NCI-H1105 (cell line): ENCODE measurements at regions not wholly inside any gene's neighbourhood (a gene's known extent, or its start where the extent isn't known, plus 50 kb on each side); places are given as distances from the start of the nearest gene placed in this dataset.
"Not testable (repeated sequence)": the region's sequence is repeated elsewhere in the genome, so short reads cannot be mapped to it uniquely, and the experiment has no call there.

Experiments
- DNase-seq: peaks from one replicate; lab custom pipeline; 2025; lab: John Stamatoyannopoulos, UW

DNA sequence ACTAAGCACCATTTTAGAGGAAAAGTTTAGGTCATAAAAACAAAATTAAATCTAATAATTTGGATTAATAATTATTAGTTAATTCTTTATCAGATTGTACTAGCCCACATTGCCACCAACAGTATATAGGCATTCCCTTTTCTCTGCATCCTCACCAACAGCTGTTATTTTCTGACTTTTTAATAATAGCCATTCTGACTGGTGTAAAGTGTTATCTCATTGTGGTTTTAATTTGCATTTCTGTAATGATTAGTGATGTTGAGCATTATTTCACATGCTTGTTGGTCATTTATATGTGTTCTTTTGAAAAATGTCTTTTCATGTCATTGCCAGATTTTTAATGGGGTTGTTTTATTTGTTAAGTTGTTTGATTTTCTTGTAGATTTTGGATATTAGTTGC lies 319.1 kb upstream of the SYNCRIP start:
- DNase-seq = no peak

DNA sequence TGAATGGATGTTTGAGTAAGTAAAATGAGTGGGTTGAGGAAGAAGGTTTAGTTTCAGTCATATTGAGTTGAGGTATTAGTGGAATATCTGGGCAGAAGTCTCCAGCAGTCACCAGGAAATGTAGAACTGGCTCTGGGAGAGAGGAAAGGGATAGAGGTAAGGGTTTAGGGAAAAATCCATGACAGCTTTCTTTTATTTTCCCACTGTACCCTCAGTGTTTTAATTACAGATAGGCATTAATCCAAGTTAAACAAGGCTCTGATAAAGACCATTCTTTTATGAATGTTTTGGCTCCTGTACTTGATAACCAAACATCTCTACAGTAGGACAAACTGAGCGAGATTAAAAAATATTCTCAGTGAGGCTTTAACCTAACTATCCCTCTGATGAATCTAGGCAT lies 318.4 kb upstream of the SYNCRIP start:
- DNase-seq = no peak

DNA sequence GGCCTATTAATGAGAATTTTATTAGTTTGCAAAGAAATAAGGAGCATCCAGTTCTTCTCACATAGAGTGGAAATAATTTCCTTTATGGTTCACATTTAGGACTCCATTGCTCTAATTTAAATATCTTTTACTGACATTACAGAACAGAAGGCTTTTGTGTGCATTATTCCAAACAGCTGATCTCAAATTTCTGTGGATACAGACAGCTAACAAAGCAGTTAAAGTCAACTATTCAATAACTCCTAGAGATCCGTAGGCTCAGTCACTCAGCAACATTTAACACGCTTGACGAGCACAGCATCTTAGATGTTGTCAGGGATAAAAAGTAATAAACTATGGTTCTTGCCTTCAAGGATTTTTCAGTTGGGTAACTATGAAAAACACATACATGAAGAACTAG lies 305.8 kb upstream of the SYNCRIP start:
- DNase-seq = no peak

DNA sequence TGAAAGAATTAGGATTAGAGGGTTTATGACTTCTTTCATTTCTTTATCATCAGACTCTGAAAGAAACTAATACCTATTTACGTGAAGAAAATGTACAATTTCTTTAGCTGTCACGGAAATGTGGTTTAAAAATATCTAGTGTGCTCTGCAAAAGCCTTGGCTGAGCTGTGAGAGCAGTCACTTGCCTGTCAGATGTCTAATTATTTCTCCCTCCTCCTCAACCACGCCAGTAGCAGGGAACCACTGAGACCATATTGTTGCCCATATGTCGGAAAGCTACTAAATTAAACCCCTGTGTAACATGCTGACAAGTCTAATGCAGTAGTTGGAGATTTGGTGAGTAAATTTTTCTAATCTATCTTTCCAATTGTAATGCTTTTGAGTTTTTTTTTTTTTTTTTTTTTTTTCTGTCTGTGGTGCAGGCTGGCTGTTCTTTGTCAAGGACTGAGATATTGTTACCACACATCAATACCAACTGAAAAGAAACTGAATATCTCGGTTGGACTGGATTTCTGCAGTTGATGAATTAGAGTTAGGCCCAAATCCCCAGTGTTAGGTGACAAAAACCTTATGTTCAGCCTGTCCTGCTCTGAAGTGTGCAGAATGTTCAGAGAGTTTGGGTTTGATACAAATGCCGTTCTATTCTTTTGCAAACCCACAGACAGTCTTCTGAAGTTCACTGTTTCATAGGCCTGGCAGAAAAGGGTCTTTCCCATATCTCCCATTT lies 302.9 kb upstream of the SYNCRIP start:
- no peak for DNase-seq

DNA sequence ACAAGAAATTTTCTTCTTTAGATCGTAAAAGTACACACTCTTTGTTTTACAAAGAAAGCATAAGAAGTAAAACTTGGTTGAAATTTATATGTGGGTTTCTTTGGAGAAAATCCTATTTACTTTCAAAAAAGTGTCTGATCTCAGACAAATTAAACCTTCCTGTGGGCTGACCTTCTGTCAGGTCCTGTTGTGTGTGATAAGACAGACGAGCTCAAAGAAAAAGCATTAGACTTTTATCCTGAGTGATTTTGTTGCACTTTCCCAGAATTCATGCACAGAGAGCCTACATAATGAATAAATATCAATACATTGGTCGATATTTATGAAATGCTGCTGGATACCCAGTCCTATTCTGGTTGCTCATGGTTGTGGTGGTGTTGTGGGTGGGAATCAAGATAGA lies 302.1 kb upstream of the SYNCRIP start:
- DNase-seq = no peak

DNA sequence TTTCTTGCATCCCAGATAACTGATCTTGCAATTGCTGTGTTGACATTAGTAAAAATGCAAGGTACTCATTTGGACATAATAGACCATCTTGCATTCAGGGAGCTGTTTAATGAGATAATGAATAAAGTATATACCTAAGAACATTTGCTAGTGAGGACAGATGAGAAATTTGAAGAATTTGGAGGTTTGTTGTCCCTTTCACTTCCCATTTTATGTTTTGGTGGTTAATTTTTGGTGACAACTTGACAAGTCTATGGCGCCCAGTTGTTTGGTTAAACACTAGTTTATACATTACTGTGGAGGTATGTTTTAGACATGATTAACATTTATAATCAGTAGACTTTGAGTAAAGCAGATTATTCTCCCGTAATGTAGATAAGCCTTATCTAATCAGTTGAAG lies 300.2 kb upstream of the SYNCRIP start:
- DNase-seq = no peak

- DNase-seq = no peak
These were observed 294.2 kb upstream of the SYNCRIP start for GRCh38 chr6:85936916-85937315.

DNA sequence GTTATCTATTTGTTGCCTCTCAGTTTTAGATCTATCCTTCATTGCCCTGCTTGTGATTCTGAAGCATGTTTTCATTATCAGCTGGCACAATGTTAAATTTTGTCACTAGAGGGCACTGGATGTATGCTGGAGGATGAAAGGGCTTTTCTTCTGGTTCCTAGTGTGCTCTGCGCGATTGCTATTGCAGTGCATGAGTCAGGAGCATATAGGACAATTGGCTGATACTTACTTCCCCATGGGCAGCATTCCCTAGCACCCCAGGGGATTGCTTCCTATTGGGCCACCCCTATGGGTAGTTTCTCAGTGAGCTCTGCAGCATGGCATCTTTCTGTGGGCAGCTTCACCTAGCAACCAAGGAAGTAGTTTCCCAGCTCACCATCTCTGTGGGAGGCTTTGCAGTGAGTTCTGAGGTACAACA lies 280.3 kb upstream of the SYNCRIP start:
- DNase-seq = peak; percentile 24

DNA sequence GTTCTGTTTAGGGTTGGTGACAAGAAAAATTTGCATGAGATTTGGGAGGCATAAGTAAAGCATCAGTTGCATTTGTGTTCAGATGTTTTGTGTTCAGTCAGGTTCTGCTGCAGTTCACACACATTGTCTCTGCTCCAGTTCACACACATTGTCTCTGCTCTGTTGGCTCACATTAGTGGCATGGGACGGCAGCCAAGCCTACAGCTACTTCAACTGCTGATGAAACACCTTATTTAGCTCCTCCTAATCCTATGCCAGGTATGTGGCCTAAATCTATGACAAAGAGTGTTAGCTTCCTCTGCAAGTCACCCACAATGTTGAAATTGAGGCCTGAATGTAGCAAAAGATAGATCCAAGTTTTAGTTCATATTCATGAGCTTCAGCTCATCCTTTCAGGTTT lies 278.1 kb upstream of the SYNCRIP start:
- DNase-seq = peak; percentile 45

- DNase-seq = no peak
These were observed 274.8 kb upstream of the SYNCRIP start for GRCh38 chr6:85917522-85917921.

DNA sequence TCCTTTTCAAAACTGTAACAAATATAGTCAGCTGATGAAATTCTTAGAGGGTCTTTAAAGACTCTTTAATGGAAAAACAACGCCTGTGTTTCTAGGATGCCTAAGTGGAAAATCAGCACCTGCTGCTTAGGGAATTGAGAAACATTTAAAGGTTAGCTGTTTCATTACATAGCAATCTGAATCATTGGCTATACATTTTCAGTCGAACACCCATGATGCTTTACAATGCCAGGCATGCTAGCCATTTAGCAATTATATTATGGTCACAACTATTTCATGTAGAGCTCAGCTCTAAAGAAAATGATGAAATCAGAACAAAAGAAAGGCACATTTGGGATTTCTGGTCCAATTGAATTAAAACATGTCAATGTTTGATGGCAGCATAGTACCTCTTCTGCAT lies 270.3 kb upstream of the SYNCRIP start:
- no peak for DNase-seq

DNA sequence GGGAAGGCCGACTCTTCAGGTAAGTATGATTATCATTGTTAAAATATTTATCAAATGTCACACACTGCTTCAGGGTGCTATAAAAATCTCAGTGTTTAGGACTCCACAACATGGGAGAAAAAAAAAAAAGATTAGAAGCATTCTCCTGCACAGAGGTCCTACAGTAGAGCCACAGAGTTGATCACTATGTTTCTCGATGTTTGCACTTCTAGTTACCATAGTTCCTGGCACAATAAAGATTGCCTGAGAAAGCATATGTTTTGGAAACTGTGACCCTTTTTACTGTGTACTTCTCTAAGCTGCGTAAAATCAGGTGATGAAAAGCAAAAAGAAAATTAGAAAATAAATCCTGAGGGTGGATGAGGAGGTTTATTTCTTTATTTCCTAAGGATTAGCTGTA lies 269.9 kb upstream of the SYNCRIP start:
- no peak for DNase-seq

DNA sequence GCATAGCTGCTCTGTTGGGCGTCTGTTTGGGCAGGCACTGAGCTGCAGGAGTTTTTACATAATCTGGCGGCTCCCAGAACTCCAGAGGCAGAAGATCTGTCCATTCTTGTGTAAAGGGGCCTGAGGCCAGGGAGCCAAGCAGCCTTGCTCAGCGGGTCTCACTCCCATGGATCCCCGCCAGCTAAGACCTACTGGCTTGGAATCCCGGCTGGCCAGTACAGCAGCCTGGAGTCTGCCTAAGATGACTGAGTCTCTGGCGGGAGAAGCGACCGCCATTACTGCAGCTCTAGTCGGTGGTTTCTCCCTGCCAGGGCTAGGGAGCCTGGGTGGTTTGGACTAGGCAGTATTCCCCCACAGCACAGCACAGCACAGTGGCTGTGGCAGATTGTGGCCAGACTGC lies 268.4 kb upstream of the SYNCRIP start:
- no peak for DNase-seq

GRCh38 chr6:85908120-85908519 lies 265.4 kb upstream of the SYNCRIP start:
- not testable (repeated sequence) for DNase-seq

DNA sequence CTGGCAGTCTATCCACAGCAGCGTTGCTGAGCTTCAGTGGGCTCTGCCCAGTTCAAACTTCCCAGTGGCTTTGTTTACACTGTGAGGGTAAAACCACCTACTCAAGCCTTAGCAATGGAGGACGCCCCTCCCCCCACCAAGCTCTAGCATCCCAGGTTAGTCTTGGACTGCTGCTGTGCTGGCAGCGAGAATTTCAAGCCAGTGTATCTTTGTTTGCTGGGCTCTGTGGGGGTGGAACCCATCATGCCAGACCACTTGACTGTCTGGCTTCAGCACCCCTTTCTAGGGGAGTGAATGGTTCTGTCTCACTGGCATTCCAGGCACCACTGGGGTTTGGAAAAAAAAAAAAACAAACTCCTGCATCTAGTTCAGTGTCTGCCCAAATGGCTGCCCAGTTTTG lies 249.7 kb upstream of the SYNCRIP start:
- no peak for DNase-seq

GRCh38 chr6:85887461-85887860 lies 244.8 kb upstream of the SYNCRIP start:
- no peak for DNase-seq

- no peak for DNase-seq
These were observed 226.0 kb upstream of the SYNCRIP start for GRCh38 chr6:85868685-85869084.

DNA sequence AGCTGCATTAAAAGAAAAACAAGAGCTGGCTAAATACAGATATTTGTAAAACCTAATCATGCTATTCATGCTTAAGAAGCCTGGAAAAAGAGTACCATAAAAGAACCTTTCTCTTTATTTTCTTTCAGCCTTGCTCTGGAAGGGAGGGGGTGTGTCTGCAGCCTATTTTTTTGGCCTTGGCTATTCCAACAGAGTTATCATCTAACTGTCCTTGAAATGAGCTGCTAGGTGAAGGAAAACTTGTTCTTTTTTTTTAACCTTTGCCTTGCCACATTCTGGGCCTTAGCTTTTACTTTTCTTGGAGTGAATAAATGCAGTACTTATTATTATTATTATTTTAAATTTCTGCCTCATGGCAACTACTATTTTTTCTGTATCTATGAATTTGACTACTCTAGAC lies 224.9 kb upstream of the SYNCRIP start:
- DNase-seq = no peak

GRCh38 chr6:85866758-85867401 lies 224.2 kb upstream of the SYNCRIP start:
- no peak for DNase-seq

GRCh38 chr6:85866370-85866730 lies 223.7 kb upstream of the SYNCRIP start:
- DNase-seq = no peak

GRCh38 chr6:85865420-85866369 lies 223.0 kb upstream of the SYNCRIP start:
- peak; percentile 22 for DNase-seq

- DNase-seq = no peak
These were observed 222.0 kb upstream of the SYNCRIP start for GRCh38 chr6:85864453-85865401.
